HG02973 (cell line): ENCODE measurements at regions not wholly inside any gene's neighbourhood (a gene's known extent, or its start where the extent isn't known, plus 50 kb on each side); places are given as distances from the start of the nearest gene placed in this dataset.

Experiments used
- ATAC-seq: cut with Tn5 transposase; IDR thresholded peaks from one replicate; pipeline ENCODE4 v1.9.1; 2021; ENCODE audit warnings: moderate library complexity; ENCODE audit not compliant: unreplicated experiment

GRCh38 chr5:67291066-67291465 lies 94.5 kb upstream of the CD180 start:
- ATAC-seq: no peak

- no peak for ATAC-seq
Measured at GRCh38 chr5:67290655-67291054, 94.1 kb upstream of the CD180 start.

- no peak for ATAC-seq
Measured at GRCh38 chr5:67289763-67290521, 93.3 kb upstream of the CD180 start.

- no peak for ATAC-seq
Measured at GRCh38 chr5:67287510-67288268, 91.1 kb upstream of the CD180 start.

- ATAC-seq: no peak
Measured at GRCh38 chr5:67286006-67286405, 89.4 kb upstream of the CD180 start.

- ATAC-seq: no peak
Measured at GRCh38 chr5:67283988-67284487, 87.4 kb upstream of the CD180 start.

GRCh38 chr5:67283275-67283987 lies 86.8 kb upstream of the CD180 start:
- ATAC-seq: no peak

GRCh38 chr5:67281874-67282273 lies 85.3 kb upstream of the CD180 start:
- ATAC-seq: no peak

GRCh38 chr5:67273689-67274356 lies 77.2 kb upstream of the CD180 start:
- ATAC-seq: no peak

GRCh38 chr5:67272453-67273130 lies 76.0 kb upstream of the CD180 start:
- ATAC-seq: no peak

GRCh38 chr5:67268231-67269021 lies 71.8 kb upstream of the CD180 start:
- no peak for ATAC-seq

GRCh38 chr5:67267512-67268216 lies 71.1 kb upstream of the CD180 start:
- ATAC-seq: no peak

GRCh38 chr5:67266654-67267350 lies 70.2 kb upstream of the CD180 start:
- no peak for ATAC-seq

GRCh38 chr5:67265951-67266350 lies 69.4 kb upstream of the CD180 start:
- no peak for ATAC-seq

- no peak for ATAC-seq
Measured at GRCh38 chr5:67263656-67264408, 67.2 kb upstream of the CD180 start.

- ATAC-seq: no peak
Measured at GRCh38 chr5:67262956-67263355, 66.4 kb upstream of the CD180 start.

GRCh38 chr5:67262206-67262605 lies 65.6 kb upstream of the CD180 start:
- ATAC-seq: no peak
